Embryonic facial prominence (tissue), 1 donor: ENCODE measurements at regions not wholly inside any gene's neighbourhood (a gene's known extent, or its start where the extent isn't known, plus 50 kb on each side); places are given as distances from the start of the nearest gene placed in this dataset.
A peak's percentile ranks its signal among the peaks of the same experiment; 100 is the strongest.

Source experiments
- DNase-seq: peaks from one replicate; pipeline ENCODE4 v3.0.0-alpha.2; 2016; ENCODE audit errors: extremely low spot score

GRCh38 chr1:87615491-87615890 lies 286.8 kb downstream of the LMO4 start:
- DNase-seq: no peak

GRCh38 chr1:87615901-87616300 lies 287.2 kb downstream of the LMO4 start:
- no peak for DNase-seq

- DNase-seq: no peak
Observed at GRCh38 chr1:87620807-87621206, 292.1 kb downstream of the LMO4 start.

GRCh38 chr1:87629673-87630072 lies 301.0 kb downstream of the LMO4 start:
- DNase-seq: no peak

GRCh38 chr1:87632232-87632631 lies 303.6 kb downstream of the LMO4 start:
- DNase-seq: no peak

GRCh38 chr1:87636198-87636892 lies 307.7 kb downstream of the LMO4 start:
- no peak for DNase-seq

- no peak for DNase-seq
Observed at GRCh38 chr1:87638636-87639035, 310.0 kb downstream of the LMO4 start.

- no peak for DNase-seq
Observed at GRCh38 chr1:87641996-87642395, 313.3 kb downstream of the LMO4 start.

GRCh38 chr1:87642581-87643221 lies 314.0 kb downstream of the LMO4 start:
- no peak for DNase-seq

GRCh38 chr1:87644033-87644578 lies 315.4 kb downstream of the LMO4 start:
- DNase-seq: no peak

GRCh38 chr1:87644579-87645190 lies 316.0 kb downstream of the LMO4 start:
- DNase-seq: peak; percentile 18

GRCh38 chr1:87647430-87648177 lies 318.9 kb downstream of the LMO4 start:
- no peak for DNase-seq

GRCh38 chr1:87648323-87649119 lies 319.8 kb downstream of the LMO4 start:
- DNase-seq: no peak

- DNase-seq: no peak
Observed at GRCh38 chr1:87650306-87650705, 321.6 kb downstream of the LMO4 start.

- no peak for DNase-seq
Observed at GRCh38 chr1:87652176-87652575, 323.5 kb downstream of the LMO4 start.

GRCh38 chr1:87665151-87665550 lies 336.5 kb downstream of the LMO4 start:
- no peak for DNase-seq

GRCh38 chr1:87666681-87667080 lies 338.0 kb downstream of the LMO4 start:
- DNase-seq: no peak

- DNase-seq: no peak
Observed at GRCh38 chr1:87669674-87670073, 341.0 kb downstream of the LMO4 start.

- no peak for DNase-seq
Observed at GRCh38 chr1:87673309-87673708, 344.6 kb downstream of the LMO4 start.

GRCh38 chr1:87673748-87674147 lies 345.1 kb downstream of the LMO4 start:
- DNase-seq: no peak

- DNase-seq: no peak
Observed at GRCh38 chr1:87674791-87675190, 346.1 kb downstream of the LMO4 start.
